ENCODE measurements at regions not wholly inside any gene's neighbourhood (a gene's known extent, or its start where the extent isn't known, plus 50 kb on each side); places are given as distances from the start of the nearest gene placed in this dataset.

DNA sequence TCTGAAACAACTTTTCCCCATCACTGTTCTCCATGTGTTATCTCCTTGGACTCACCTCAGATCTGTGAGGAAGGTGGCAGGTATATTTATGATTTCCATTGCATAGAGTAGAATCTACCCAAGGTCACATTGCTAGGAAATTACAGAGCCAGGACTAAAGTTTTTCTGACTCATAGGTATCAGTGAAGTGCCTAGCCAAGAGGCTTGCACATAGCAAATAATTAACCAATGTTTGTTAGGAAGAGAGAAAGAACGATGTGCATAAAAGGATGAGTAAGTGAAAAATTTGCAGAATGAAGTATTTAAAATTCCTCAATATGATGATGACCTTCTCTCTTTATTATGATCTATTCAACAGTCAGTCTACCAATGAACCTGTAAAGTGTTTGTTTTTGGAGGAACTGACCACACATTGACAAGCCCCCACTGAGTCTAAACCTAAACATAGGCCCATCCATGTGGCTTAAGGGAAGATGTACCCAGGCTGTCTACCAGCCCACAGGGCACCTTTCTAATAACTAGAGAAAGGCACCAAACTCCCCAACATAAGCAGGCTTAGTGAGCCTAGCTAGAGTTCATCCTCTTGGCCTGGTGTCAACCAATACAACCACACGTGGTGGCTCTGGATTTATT, 252.9 kb upstream of the ZMIZ1 start:
- TF ChIP-seq CTCF (IDR thresholded peaks at IDR 0.05) (no peak), POLR2A (IDR thresholded peaks at IDR 0.05) (no peak)
